Ishikawa (cell line): ENCODE measurements at regions not wholly inside any gene's neighbourhood (a gene's known extent, or its start where the extent isn't known, plus 50 kb on each side); places are given as distances from the start of the nearest gene placed in this dataset.

Source experiments
- CEBPB ChIP-seq: IDR thresholded peaks from 2 replicates; pipeline ENCODE4 v1.6.1; 2012
- CREB1 ChIP-seq: IDR thresholded peaks from 2 replicates; pipeline ENCODE4 v1.6.1; 2012; ENCODE audit warnings: low read depth
- EGR1 ChIP-seq: IDR thresholded peaks from 2 replicates; pipeline ENCODE4 v1.6.1; 2012
- EP300 ChIP-seq: IDR thresholded peaks from 2 replicates; pipeline ENCODE4 v1.6.1; 2012; ENCODE audit warnings: borderline replicate concordance
- FOXM1 ChIP-seq: IDR thresholded peaks from 2 replicates; pipeline ENCODE4 v1.6.1; 2012; ENCODE audit warnings: low read depth, borderline replicate concordance
- MAX ChIP-seq: IDR thresholded peaks from 2 replicates; pipeline ENCODE4 v1.6.1; 2012
- NFIC ChIP-seq: IDR thresholded peaks from 2 replicates; pipeline ENCODE4 v1.6.1; 2012
- RAD21 ChIP-seq: IDR thresholded peaks from 2 replicates; pipeline ENCODE4 v1.6.1; 2012; ENCODE audit warnings: low read depth
- REST ChIP-seq: IDR thresholded peaks from 2 replicates; pipeline ENCODE4 v1.6.1; 2012; ENCODE audit warnings: low read depth, mild to moderate bottlenecking
- TAF1 ChIP-seq: IDR thresholded peaks from 2 replicates; pipeline ENCODE4 v1.6.1; 2012; ENCODE audit warnings: low read depth, mild to moderate bottlenecking
- TEAD4 ChIP-seq: IDR thresholded peaks from 2 replicates; pipeline ENCODE4 v1.6.1; 2012
- USF1 ChIP-seq: IDR thresholded peaks from 2 replicates; pipeline ENCODE4 v1.6.1; 2012
- YY1 ChIP-seq: IDR thresholded peaks from 2 replicates; pipeline ENCODE4 v1.6.1; 2012; ENCODE audit warnings: low read depth
- ZBTB7A ChIP-seq: IDR thresholded peaks from 2 replicates; pipeline ENCODE4 v1.6.1; 2012; ENCODE audit warnings: low read depth

- TF ChIP-seq REST (no peak), MAX (no peak), TAF1 (no peak), CEBPB (no peak), CREB1 (no peak), NFIC (no peak), EP300 (no peak), RAD21 (no peak), TEAD4 (no peak), USF1 (no peak), YY1 (no peak), ZBTB7A (no peak), EGR1 (no peak), FOXM1 (no peak)
These were observed 140.9 kb downstream of the CCT6B start for GRCh38 chr17:34820248-34820801.
